Fibroblast of pulmonary artery (primary cell): ENCODE measurements at regions not wholly inside any gene's neighbourhood (a gene's known extent, or its start where the extent isn't known, plus 50 kb on each side); places are given as distances from the start of the nearest gene placed in this dataset.

Experiments
- DNase-seq: peaks from one replicate; pipeline ENCODE4 v3.0.0-alpha.2; 2010; ENCODE audit warnings: low read depth
- H3K4me3 ChIP-seq: replicated peaks from 2 replicates; pipeline ENCODE4 v1.5.1; 2011; ENCODE audit warnings: low read depth, mild to moderate bottlenecking, control low read depth, low read length, moderate library complexity
- CTCF ChIP-seq: IDR thresholded peaks from 2 replicates; pipeline ENCODE4 v1.5.1; 2011; ENCODE audit warnings: mild to moderate bottlenecking, control low read depth, low read length, inconsistent platforms; ENCODE audit errors: missing control alignments

GRCh38 chr7:47215049-47215448 lies 366.9 kb downstream of the TNS3 start:
- H3K4me3 ChIP-seq: no peak overlapping the region
- no peak for DNase-seq
- no peak for TF ChIP-seq CTCF

DNA sequence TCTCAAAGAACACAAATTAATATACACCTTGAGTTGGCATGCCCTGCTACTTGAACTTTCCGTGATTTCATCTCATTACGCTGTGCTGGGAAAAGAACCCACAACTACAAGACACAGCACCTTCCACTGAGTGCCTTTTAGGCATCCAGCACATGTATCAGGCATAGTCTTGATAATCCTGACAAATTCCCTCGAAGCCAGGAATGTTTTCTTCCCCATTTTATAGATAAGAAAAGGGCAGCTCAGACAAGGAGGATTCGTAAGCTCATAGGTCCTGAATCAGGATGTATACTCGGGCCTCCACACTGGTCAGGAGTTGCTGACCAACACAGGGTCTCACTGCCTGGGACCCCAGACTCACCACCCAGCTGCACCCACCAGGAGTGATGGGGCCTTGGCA lies 368.6 kb downstream of the TNS3 start:
- no peak overlapping the region for H3K4me3 ChIP-seq
- TF ChIP-seq CTCF: no peak

GRCh38 chr7:47211519-47211973 lies 370.4 kb downstream of the TNS3 start:
- no peak for DNase-seq
- TF ChIP-seq CTCF: no peak

More for the DNA sequence above, 368.6 kb downstream of the TNS3 start:
- DNase-seq: no peak

GRCh38 chr7:47210281-47210854 lies 371.5 kb downstream of the TNS3 start:
- TF ChIP-seq CTCF: no peak
- no peak for DNase-seq
- no peak overlapping the region for H3K4me3 ChIP-seq

More at GRCh38 chr7:47211519-47211973, 370.4 kb downstream of the TNS3 start:
- H3K4me3 ChIP-seq: no peak overlapping the region

GRCh38 chr7:47207956-47208355 lies 374.0 kb downstream of the TNS3 start:
- no peak for DNase-seq
- no peak overlapping the region for H3K4me3 ChIP-seq
- no peak for TF ChIP-seq CTCF

GRCh38 chr7:47204709-47205108 lies 377.2 kb downstream of the TNS3 start:
- no peak overlapping the region for H3K4me3 ChIP-seq
- no peak for DNase-seq
- TF ChIP-seq CTCF: no peak

GRCh38 chr7:47202146-47202783 lies 379.6 kb downstream of the TNS3 start:
- TF ChIP-seq CTCF: no peak
- no peak overlapping the region for H3K4me3 ChIP-seq
- DNase-seq: no peak
